Left ventricle myocardium inferior (tissue), 1 donor: ENCODE measurements at regions not wholly inside any gene's neighbourhood (a gene's known extent, or its start where the extent isn't known, plus 50 kb on each side); places are given as distances from the start of the nearest gene placed in this dataset.

Experiments
- DNase-seq: peaks from one replicate; pipeline ENCODE4 v3.0.0-alpha.2; 2020
- H3K27ac ChIP-seq: fragments of 200-600 bp; replicated peaks from 2 replicates; pipeline ENCODE4 v1.8.0; 2021
- H3K27me3 ChIP-seq: fragments of 200-600 bp; 2 replicates; pipeline ENCODE4 v1.8.0; 2021; ENCODE audit warnings: low read depth
- H3K36me3 ChIP-seq: fragments of 200-600 bp; 2 replicates; pipeline ENCODE4 v1.8.0; 2021
- H3K4me1 ChIP-seq: fragments of 200-600 bp; 2 replicates; pipeline ENCODE4 v1.8.0; 2021
- H3K4me3 ChIP-seq: fragments of 200-600 bp; 2 replicates; pipeline ENCODE4 v1.8.0; 2021; ENCODE audit warnings: mild to moderate bottlenecking, moderate library complexity
- H3K9me3 ChIP-seq: fragments of 200-600 bp; replicated peaks from 2 replicates; pipeline ENCODE4 v1.8.0; 2021
- CTCF ChIP-seq: fragments of 200-600 bp; IDR thresholded peaks from 2 replicates; pipeline ENCODE4 v1.8.0; 2021; ENCODE audit warnings: antibody characterized with exemption, mild to moderate bottlenecking, borderline replicate concordance
- intact Hi-C: fragments of 100-400 bp; cut with micrococcal nuclease; formaldehyde crosslinking; loops from one replicate; pipeline ENCODE4 v1.11.0; 2022
- donor health status: DM: no; HTN: yes; CAD: no; lungs with severe emphysema.

GRCh38 chr20:12358655-12359009 lies 440.9 kb downstream of the BTBD3 start:
- intact Hi-C loops = no loop called here

DNA sequence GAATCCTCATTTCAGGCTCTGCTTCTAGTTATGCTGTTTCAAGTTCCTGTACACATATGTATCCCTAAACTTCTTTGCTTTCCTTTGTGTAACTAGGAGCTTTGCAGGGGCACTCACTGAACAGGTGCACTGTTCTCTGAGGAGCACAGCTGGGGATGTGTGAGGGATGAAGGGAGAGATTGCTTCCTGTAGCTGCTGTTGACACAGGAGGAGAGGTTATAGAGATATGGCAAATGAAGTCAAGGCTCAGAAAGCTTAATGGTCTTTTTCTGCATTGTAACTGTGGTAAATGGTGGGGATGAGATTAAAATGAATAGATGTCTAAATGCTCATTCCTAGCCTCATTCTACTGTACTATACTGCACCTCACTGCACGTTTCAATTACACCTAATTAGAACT lies 454.3 kb downstream of the BTBD3 start:
- Histone ChIP-seq H3K27me3 (no peaks in the 10 kb centered on the region), H3K4me3 (no peak overlapping the region), H3K4me1 (no peaks in the 10 kb centered on the region), H3K9me3 (peaks cover 3% of the 10 kb centered on the region), H3K27ac (no peak overlapping the region), H3K36me3 (no peaks in the 10 kb centered on the region)
- DNase-seq = no peak
- no peak for TF ChIP-seq CTCF
- intact Hi-C loops = no loop called here

More at GRCh38 chr20:12358655-12359009, 440.9 kb downstream of the BTBD3 start:
- no peaks in the 10 kb centered on the region for H3K4me1 ChIP-seq
- no peak for DNase-seq
- no peak for TF ChIP-seq CTCF
- no peaks in the 10 kb centered on the region for H3K36me3 ChIP-seq
- H3K27ac ChIP-seq = no peak overlapping the region
- H3K27me3 ChIP-seq = no peaks in the 10 kb centered on the region
- no peak overlapping the region for H3K4me3 ChIP-seq
- peaks cover 16% of the 10 kb centered on the region for H3K9me3 ChIP-seq

DNA sequence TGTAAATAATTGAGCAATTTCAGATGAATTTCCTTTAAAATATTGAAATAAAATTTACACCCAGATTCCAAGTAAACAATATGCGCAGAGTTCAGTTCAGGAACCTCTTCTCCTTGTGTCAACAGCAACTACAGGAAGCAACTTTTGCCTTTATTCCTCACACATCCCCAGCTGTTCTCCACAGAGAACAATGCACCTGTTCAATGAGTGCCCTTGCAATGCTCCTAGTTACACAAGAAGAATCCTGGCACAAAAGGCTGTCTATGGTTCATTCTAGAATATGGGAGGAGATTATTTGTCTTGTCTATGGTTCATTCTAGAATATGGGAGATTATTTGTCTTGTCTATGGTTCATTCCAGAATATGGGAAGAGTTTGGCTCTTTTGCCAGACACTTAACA lies 454.9 kb downstream of the BTBD3 start:
- no peak for DNase-seq
- Histone ChIP-seq H3K4me1 (no peaks in the 10 kb centered on the region), H3K36me3 (no peaks in the 10 kb centered on the region), H3K27me3 (no peaks in the 10 kb centered on the region), H3K27ac (no peak overlapping the region), H3K9me3 (peaks cover 3% of the 10 kb centered on the region), H3K4me3 (no peak overlapping the region)
- intact Hi-C loops = no loop called here
- TF ChIP-seq CTCF = no peak

DNA sequence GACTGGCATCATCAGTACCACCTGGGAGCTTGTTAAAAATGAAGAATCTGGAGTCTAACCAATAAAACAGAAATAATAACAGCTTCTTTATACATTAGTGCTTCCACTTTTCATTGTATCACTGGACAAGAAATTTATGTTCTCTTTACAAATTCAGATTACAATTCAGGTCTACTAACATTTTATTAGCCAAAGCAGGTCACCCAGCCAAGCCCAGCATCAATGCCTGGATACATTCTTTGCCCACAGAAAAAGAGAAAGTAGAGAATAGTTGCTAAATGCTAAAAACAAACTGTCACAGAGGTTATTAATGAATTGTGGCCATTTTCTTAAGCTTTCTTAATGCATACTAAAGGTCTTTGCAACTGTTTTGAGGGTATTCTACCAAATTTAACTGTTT lies 458.3 kb downstream of the BTBD3 start:
- Histone ChIP-seq H3K4me3 (no peak overlapping the region), H3K4me1 (no peaks in the 10 kb centered on the region), H3K36me3 (no peaks in the 10 kb centered on the region), H3K9me3 (no peaks in the 10 kb centered on the region), H3K27me3 (no peaks in the 10 kb centered on the region), H3K27ac (no peak overlapping the region)
- no peak for DNase-seq
- no peak for TF ChIP-seq CTCF
- intact Hi-C loops = no loop called here

GRCh38 chr20:12383821-12384220 lies 466.1 kb downstream of the BTBD3 start:
- Histone ChIP-seq H3K27me3 (no peaks in the 10 kb centered on the region), H3K27ac (peak overlapping the region; percentile 68), H3K9me3 (no peaks in the 10 kb centered on the region), H3K4me3 (no peak overlapping the region), H3K36me3 (no peaks in the 10 kb centered on the region), H3K4me1 (peaks cover 19% of the 10 kb centered on the region)
- intact Hi-C loops = no loop called here
- TF ChIP-seq CTCF = no peak
- no peak for DNase-seq

- H3K4me1 ChIP-seq = peaks cover 29% of the 10 kb centered on the region
- no peak for TF ChIP-seq CTCF
- intact Hi-C loops = no loop called here
Observed at GRCh38 chr20:12386821-12387220, 469.1 kb downstream of the BTBD3 start.

More at GRCh38 chr20:12386821-12387220, 469.1 kb downstream of the BTBD3 start:
- no peaks in the 10 kb centered on the region for H3K27me3 ChIP-seq
- no peaks in the 10 kb centered on the region for H3K36me3 ChIP-seq
- no peaks in the 10 kb centered on the region for H3K9me3 ChIP-seq
- no peak overlapping the region for H3K27ac ChIP-seq
- DNase-seq = no peak
- H3K4me3 ChIP-seq = no peak overlapping the region
